ENCODE measurements at regions not wholly inside any gene's neighbourhood (a gene's known extent, or its start where the extent isn't known, plus 50 kb on each side); places are given as distances from the start of the nearest gene placed in this dataset.

GRCh38 chr3:147222291-147222690 lies 184.1 kb downstream of the ZIC4 start:
- intact Hi-C loops (cut with micrococcal nuclease; ENCODE audit: unreplicated experiment) = no loop called here
- ChIA-PET POLR2A (no interaction called here), CTCF (no interaction called here)
- no peak overlapping the region for H3K4me3 ChIP-seq (ENCODE audit: low read depth in 2 of 2, low read length in 2 of 2)
- ATAC-seq (no peak), DNase-seq (ENCODE audit: low read depth, low spot score) (no peak)
- TF ChIP-seq CTCF (IDR thresholded peaks at IDR 0.05) = no peak
- no peak for TF ChIP-seq REST (IDR thresholded peaks at IDR 0.05; ENCODE audit: insufficient read depth in 1 of 2, low read depth in 2 of 2, low read length in 1 of 2)
- no peak for TF ChIP-seq TCF7L2 (IDR thresholded peaks at IDR 0.05; ENCODE audit: low read depth, low read length)
- no peak for TF ChIP-seq SIN3A (IDR thresholded peaks at IDR 0.05; ENCODE audit: borderline replicate concordance, insufficient read depth, low read depth, low read length)
- TF ChIP-seq POLR2AphosphoS5 (IDR thresholded peaks at IDR 0.05; ENCODE audit: low read depth, low read length) = no peak
- H3K27me3 ChIP-seq (ENCODE audit: control insufficient read depth, insufficient read depth, low read length) = no peaks in the 10 kb centered on the region
- H3K9me3 ChIP-seq (ENCODE audit: control insufficient read depth, insufficient read depth, low read depth, low read length) = no peaks in the 10 kb centered on the region
- no peaks in the 10 kb centered on the region for H3K36me3 ChIP-seq (ENCODE audit: control insufficient read depth, insufficient read depth, low read length)
- no peaks in the 10 kb centered on the region for H3K4me1 ChIP-seq (ENCODE audit: control insufficient read depth, insufficient read depth, low read length)
- H3K27ac ChIP-seq (ENCODE audit: low read length) = no peak overlapping the region
- in situ Hi-C loops (cut with HindIII; ENCODE audit: low pct_unique_long_range_greater_than_20kb, low sequenced_read_pairs) = no loop called here
- no TSS peak for BruUV-seq (replicated peaks)

GRCh38 chr3:147218965-147219364 lies 187.4 kb downstream of the ZIC4 start:
- BruUV-seq (replicated peaks) = no TSS peak
- CTCF ChIA-PET = no interaction called here
- Histone ChIP-seq H3K4me1 (ENCODE audit: control insufficient read depth, insufficient read depth, low read length) (no peaks in the 10 kb centered on the region), H3K4me3 (ENCODE audit: low read depth in 2 of 2, low read length in 2 of 2) (no peak overlapping the region), H3K27ac (ENCODE audit: low read length) (no peak overlapping the region), H3K36me3 (ENCODE audit: control insufficient read depth, insufficient read depth, low read length) (no peaks in the 10 kb centered on the region), H3K27me3 (ENCODE audit: control insufficient read depth, insufficient read depth, low read length) (no peaks in the 10 kb centered on the region), H3K9me3 (ENCODE audit: control insufficient read depth, insufficient read depth, low read depth, low read length) (no peaks in the 10 kb centered on the region)
- no peak for DNase-seq (ENCODE audit: low read depth, low spot score)
- intact Hi-C loops (cut with micrococcal nuclease; ENCODE audit: unreplicated experiment) (no loop called here), in situ Hi-C loops (cut with HindIII; ENCODE audit: low pct_unique_long_range_greater_than_20kb, low sequenced_read_pairs) (no loop called here)
- TF ChIP-seq REST (IDR thresholded peaks at IDR 0.05; ENCODE audit: insufficient read depth in 1 of 2, low read depth in 2 of 2, low read length in 1 of 2) = no peak
- no peak for TF ChIP-seq CTCF (IDR thresholded peaks at IDR 0.05)
- no peak for TF ChIP-seq TCF7L2 (IDR thresholded peaks at IDR 0.05; ENCODE audit: low read depth, low read length)
- no peak for TF ChIP-seq SIN3A (IDR thresholded peaks at IDR 0.05; ENCODE audit: borderline replicate concordance, insufficient read depth, low read depth, low read length)
- no peak for TF ChIP-seq POLR2AphosphoS5 (IDR thresholded peaks at IDR 0.05; ENCODE audit: low read depth, low read length)
- no peak for ATAC-seq
- POLR2A ChIA-PET = no interaction called here
